Testis (tissue), 2 donors: ENCODE measurements at regions not wholly inside any gene's neighbourhood (a gene's known extent, or its start where the extent isn't known, plus 50 kb on each side); places are given as distances from the start of the nearest gene placed in this dataset.

Experiments used
- CTCF ChIP-seq, 3 experiments: fragments of 450-650 bp in 2 of 3; fragments of 200-600 bp in 1 of 3; sonication (generic) in 1 of 3; IDR thresholded peaks; one replicate each; pipeline ENCODE4 v1.5.1; 2016 to 2019; ENCODE audit warnings: antibody characterized with exemption in 3 of 3, mild to moderate bottlenecking in 2 of 3, moderate library complexity in 1 of 3
- POLR2A ChIP-seq: fragments of 450-650 bp; IDR thresholded peaks from one replicate; pipeline ENCODE4 v1.6.1; 2017; ENCODE audit warnings: antibody characterized with exemption, mild to moderate bottlenecking, moderate library complexity

- TF ChIP-seq POLR2A (no peak), CTCF (IDR thresholded peaks at IDR 0.05) (no peak)
Measured at GRCh38 chr14:82759656-82760055, 1226.0 kb upstream of the SEL1L start.
